ENCODE measurements at regions not wholly inside any gene's neighbourhood (a gene's known extent, or its start where the extent isn't known, plus 50 kb on each side); places are given as distances from the start of the nearest gene placed in this dataset.

- TF ChIP-seq POLR2A (IDR thresholded peaks at IDR 0.05) (no peak), CTCF (IDR thresholded peaks at IDR 0.05) (no peak), EP300 (IDR thresholded peaks at IDR 0.05) (no peak)
Measured at GRCh38 chr17:68694791-68695485, 93.8 kb upstream of the FAM20A start.

All from stomach (tissue), 4 donors.